HEK293 (cell line): ENCODE measurements at regions not wholly inside any gene's neighbourhood (a gene's known extent, or its start where the extent isn't known, plus 50 kb on each side); places are given as distances from the start of the nearest gene placed in this dataset.

ENCODE experiments used
- CTCF ChIA-PET: fragments of 350-600 bp; formaldehyde crosslinking; extraction: SDS; loops from one replicate; lab custom pipeline; 2021; ENCODE audit warnings: antibody characterized with exemption; lab: Yijun Ruan, JAX
- POLR2A ChIA-PET: fragments of 300-600 bp; formaldehyde crosslinking; extraction: SDS; loops from one replicate; lab custom pipeline; 2020; ENCODE audit warnings: antibody characterized with exemption, inconsistent platforms; lab: Yijun Ruan, JAX
- H3K27ac ChIP-seq: fragments of 200-500 bp; sonication (Bioruptor generic); 2 replicates; pipeline ENCODE4 v1.5.1; 2014; ENCODE audit warnings: low read depth, low read length, control low read depth, inconsistent platforms; ENCODE audit errors: extremely low read depth
- H3K36me3 ChIP-seq, 2 experiments: fragments of 200-500 bp in 1 of 2; sonication (Bioruptor generic) in 1 of 2; 1 replicate in 1 of 2; 2 replicates in 1 of 2; pipeline ENCODE4 v1.5.1; 2014 to 2017; ENCODE audit warnings: inconsistent platforms in 2 of 2, low read length in 2 of 2; ENCODE audit not compliant: control insufficient read depth in 2 of 2, insufficient read depth in 1 of 2
- H3K4me1 ChIP-seq: fragments of 200-500 bp; sonication (Bioruptor generic); 2 replicates; pipeline ENCODE4 v1.5.1; 2014; ENCODE audit warnings: mild to moderate bottlenecking, low read length, inconsistent platforms; ENCODE audit not compliant: control insufficient read depth, insufficient read depth
- H3K4me3 ChIP-seq: 2 replicates; pipeline ENCODE4 v1.5.1; 2011; ENCODE audit warnings: low read depth, mild to moderate bottlenecking, control low read depth, low read length, moderate library complexity
- H3K9me3 ChIP-seq: fragments of 200-500 bp; sonication (Bioruptor generic); 2 replicates; pipeline ENCODE4 v1.5.1; 2014; ENCODE audit warnings: low read depth, low read length, inconsistent platforms; ENCODE audit not compliant: control insufficient read depth, insufficient read depth
- EGR2 ChIP-seq: fragments of 450-650 bp; formaldehyde crosslinking; IDR thresholded peaks from 2 replicates; pipeline ENCODE4 v1.5.1; 2016; ENCODE audit warnings: low read depth, missing biosample characterization, missing genetic modification characterization
- KLF10 ChIP-seq: fragments of 450-650 bp; IDR thresholded peaks from 2 replicates; pipeline ENCODE4 v1.5.1; 2018; ENCODE audit warnings: missing biosample characterization, mild to moderate bottlenecking, missing genetic modification characterization
- KLF7 ChIP-seq: fragments of 450-650 bp; formaldehyde crosslinking; IDR thresholded peaks from 2 replicates; pipeline ENCODE4 v1.5.1; 2016; ENCODE audit warnings: missing biosample characterization, missing genetic modification characterization, borderline replicate concordance
- KLF8 ChIP-seq: fragments of 450-650 bp; formaldehyde crosslinking; IDR thresholded peaks from 2 replicates; pipeline ENCODE4 v1.5.1; 2016; ENCODE audit warnings: missing biosample characterization, missing genetic modification characterization
- SP2 ChIP-seq: fragments of 450-650 bp; formaldehyde crosslinking; IDR thresholded peaks from 2 replicates; pipeline ENCODE4 v1.5.1; 2016; ENCODE audit warnings: missing biosample characterization, missing genetic modification characterization
- ZBTB8A ChIP-seq: fragments of 450-650 bp; formaldehyde crosslinking; IDR thresholded peaks from 2 replicates; pipeline ENCODE4 v1.5.1; 2016; ENCODE audit warnings: missing biosample characterization, missing genetic modification characterization
- ZNF10 ChIP-seq: fragments of 450-650 bp; formaldehyde crosslinking; IDR thresholded peaks from 2 replicates; pipeline ENCODE4 v1.5.1; 2017; ENCODE audit warnings: missing biosample characterization, missing genetic modification characterization
- ZNF112 ChIP-seq: fragments of 450-650 bp; formaldehyde crosslinking; IDR thresholded peaks from 2 replicates; pipeline ENCODE4 v1.5.0; 2017; ENCODE audit warnings: missing biosample characterization, missing genetic modification characterization
- ZNF174 ChIP-seq: fragments of 450-650 bp; formaldehyde crosslinking; IDR thresholded peaks from 2 replicates; pipeline ENCODE4 v1.5.0; 2017; ENCODE audit warnings: missing biosample characterization, mild to moderate bottlenecking, missing genetic modification characterization
- ZNF202 ChIP-seq: fragments of 450-650 bp; formaldehyde crosslinking; IDR thresholded peaks from 2 replicates; pipeline ENCODE4 v1.5.1; 2016; ENCODE audit warnings: missing biosample characterization, missing genetic modification characterization, borderline replicate concordance
- ZNF266 ChIP-seq: fragments of 450-650 bp; formaldehyde crosslinking; IDR thresholded peaks from 2 replicates; pipeline ENCODE4 v1.5.1; 2016; ENCODE audit warnings: missing biosample characterization, missing genetic modification characterization, low read depth
- ZNF362 ChIP-seq: fragments of 450-650 bp; formaldehyde crosslinking; IDR thresholded peaks from 2 replicates; pipeline ENCODE4 v1.5.1; 2016; ENCODE audit warnings: missing biosample characterization, missing genetic modification characterization
- ZNF398 ChIP-seq: fragments of 450-650 bp; formaldehyde crosslinking; IDR thresholded peaks from 2 replicates; pipeline ENCODE4 v1.5.1; 2017; ENCODE audit warnings: missing biosample characterization, missing genetic modification characterization
- ZNF404 ChIP-seq: fragments of 450-650 bp; formaldehyde crosslinking; IDR thresholded peaks from 2 replicates; pipeline ENCODE4 v1.5.1; 2017; ENCODE audit warnings: missing biosample characterization, missing genetic modification characterization
- ZNF426 ChIP-seq: fragments of 450-650 bp; formaldehyde crosslinking; IDR thresholded peaks from 2 replicates; pipeline ENCODE4 v1.5.1; 2017; ENCODE audit warnings: missing biosample characterization, missing genetic modification characterization, mild to moderate bottlenecking, inconsistent platforms, moderate library complexity
- ZNF48 ChIP-seq: fragments of 450-650 bp; formaldehyde crosslinking; IDR thresholded peaks from 2 replicates; pipeline ENCODE4 v1.5.1; 2016; ENCODE audit warnings: missing biosample characterization, missing genetic modification characterization
- ZNF521 ChIP-seq: fragments of 450-650 bp; formaldehyde crosslinking; IDR thresholded peaks from 2 replicates; pipeline ENCODE4 v1.5.1; 2017; ENCODE audit warnings: missing biosample characterization, mild to moderate bottlenecking, missing genetic modification characterization
- ZNF555 ChIP-seq: fragments of 450-650 bp; formaldehyde crosslinking; conservative IDR thresholded peaks from 2 replicates; pipeline ENCODE4 v1.5.1; 2017; ENCODE audit warnings: missing biosample characterization, mild to moderate bottlenecking, missing genetic modification characterization, inconsistent platforms
- ZNF629 ChIP-seq: fragments of 450-650 bp; formaldehyde crosslinking; IDR thresholded peaks from 2 replicates; pipeline ENCODE4 v1.5.1; 2017; ENCODE audit warnings: missing biosample characterization, missing genetic modification characterization
- ZNF692 ChIP-seq: fragments of 450-650 bp; formaldehyde crosslinking; IDR thresholded peaks from 2 replicates; pipeline ENCODE4 v1.5.1; 2016; ENCODE audit warnings: missing biosample characterization, missing genetic modification characterization
- ZNF777 ChIP-seq: fragments of 450-650 bp; formaldehyde crosslinking; IDR thresholded peaks from 2 replicates; pipeline ENCODE4 v1.5.1; 2017; ENCODE audit warnings: missing biosample characterization, missing genetic modification characterization, borderline replicate concordance
- ZNF785 ChIP-seq: fragments of 450-650 bp; formaldehyde crosslinking; IDR thresholded peaks from 2 replicates; pipeline ENCODE4 v1.5.1; 2016; ENCODE audit warnings: missing biosample characterization, missing genetic modification characterization
- ZSCAN30 ChIP-seq: fragments of 450-650 bp; IDR thresholded peaks from 2 replicates; pipeline ENCODE4 v1.5.1; 2018; ENCODE audit warnings: missing biosample characterization, mild to moderate bottlenecking, missing genetic modification characterization, moderate library complexity

GRCh38 chr11:116336540-116336939, 436.2 kb downstream of the BUD13 start (continued):
- no peak for TF ChIP-seq ZNF362 (tag by site-specific recombination)
- TF ChIP-seq ZNF112 (tag by site-specific recombination): no peak
- no peak for TF ChIP-seq SP2 (tag by site-specific recombination)
- TF ChIP-seq ZNF629: no peak
- no peak for TF ChIP-seq EGR2
- TF ChIP-seq ZBTB8A (tag by site-specific recombination): no peak
- TF ChIP-seq, all 188 proteins: peak for 0

- POLR2A ChIA-PET: no interaction called here
- CTCF ChIA-PET: no interaction called here
These were observed 436.9 kb downstream of the BUD13 start for GRCh38 chr11:116335891-116336290.

GRCh38 chr11:116335078-116335477, 437.7 kb downstream of the BUD13 start:
- no peaks in the 10 kb centered on the region for H3K36me3 ChIP-seq
- CTCF ChIA-PET: no interaction called here
- H3K4me1 ChIP-seq: no peaks in the 10 kb centered on the region
- TF ChIP-seq ZNF10 (tag by site-specific recombination) (no peak), ZNF174 (no peak), ZNF266 (tag by site-specific recombination) (no peak), ZNF692 (tag by site-specific recombination) (no peak)
- no peaks in the 10 kb centered on the region for H3K9me3 ChIP-seq
- POLR2A ChIA-PET: no interaction called here
- H3K27ac ChIP-seq: no peak overlapping the region
- H3K4me3 ChIP-seq: no peak overlapping the region

More at GRCh38 chr11:116335891-116336290, 436.9 kb downstream of the BUD13 start:
- TF ChIP-seq ZNF426 (no peak), ZNF555 (tag by site-specific recombination) (no peak), ZNF785 (tag by site-specific recombination) (no peak)
- H3K9me3 ChIP-seq: no peaks in the 10 kb centered on the region
- no peak overlapping the region for H3K27ac ChIP-seq
- H3K4me3 ChIP-seq: no peak overlapping the region
- no peaks in the 10 kb centered on the region for H3K36me3 ChIP-seq
- no peaks in the 10 kb centered on the region for H3K4me1 ChIP-seq

- H3K9me3 ChIP-seq: no peaks in the 10 kb centered on the region
- no peak overlapping the region for H3K27ac ChIP-seq
- TF ChIP-seq KLF7 (no peak), ZNF202 (tag by site-specific recombination) (no peak), KLF10 (tag by site-specific recombination) (no peak), ZNF362 (tag by site-specific recombination) (no peak), ZNF48 (no peak), ZNF398 (tag by site-specific recombination) (no peak), ZNF521 (no peak), ZSCAN30 (no peak), KLF8 (tag by site-specific recombination) (no peak), ZNF404 (tag by site-specific recombination) (no peak), ZNF777 (tag by site-specific recombination) (no peak), ZNF112 (tag by site-specific recombination) (no peak)
- no peaks in the 10 kb centered on the region for H3K36me3 ChIP-seq
- no peaks in the 10 kb centered on the region for H3K4me1 ChIP-seq
- POLR2A ChIA-PET: no interaction called here
- CTCF ChIA-PET: no interaction called here
- no peak overlapping the region for H3K4me3 ChIP-seq
These were observed 438.2 kb downstream of the BUD13 start for GRCh38 chr11:116334596-116334995.
